Upper lobe of right lung (tissue), 1 donor: ENCODE measurements at regions not wholly inside any gene's neighbourhood (a gene's known extent, or its start where the extent isn't known, plus 50 kb on each side); places are given as distances from the start of the nearest gene placed in this dataset.

Experiments
- ATAC-seq: fragments of 200-7000 bp; cut with Tn5 transposase; one replicate; pipeline ENCODE4 v1.9.1; 2020; ENCODE audit warnings: mild to moderate bottlenecking, moderate library complexity
- DNase-seq: peaks from one replicate; pipeline ENCODE4 v3.0.0-alpha.2; 2020
- H3K27ac ChIP-seq: fragments of 200-600 bp; one replicate; pipeline ENCODE4 v1.8.0; 2022
- H3K27me3 ChIP-seq: fragments of 200-600 bp; one replicate; pipeline ENCODE4 v1.8.0; 2022; ENCODE audit warnings: mild to moderate bottlenecking
- H3K36me3 ChIP-seq: fragments of 200-600 bp; one replicate; pipeline ENCODE4 v1.8.0; 2022
- H3K4me1 ChIP-seq: fragments of 200-600 bp; one replicate; pipeline ENCODE4 v1.8.0; 2022
- H3K4me3 ChIP-seq: fragments of 200-600 bp; one replicate; pipeline ENCODE4 v1.8.0; 2022; ENCODE audit warnings: mild to moderate bottlenecking
- H3K9me3 ChIP-seq: fragments of 200-600 bp; one replicate; pipeline ENCODE4 v1.8.0; 2022
- CTCF ChIP-seq: fragments of 200-600 bp; IDR thresholded peaks from one replicate; pipeline ENCODE4 v1.8.0; 2022; ENCODE audit warnings: antibody characterized with exemption
- intact Hi-C: fragments of 100-400 bp; cut with DNase I; formaldehyde crosslinking; loops from one replicate; pipeline ENCODE4 v1.11.0; 2022
- donor health status: DM: no; HTN: yes; CAD: no; lungs with severe emphysema.

DNA sequence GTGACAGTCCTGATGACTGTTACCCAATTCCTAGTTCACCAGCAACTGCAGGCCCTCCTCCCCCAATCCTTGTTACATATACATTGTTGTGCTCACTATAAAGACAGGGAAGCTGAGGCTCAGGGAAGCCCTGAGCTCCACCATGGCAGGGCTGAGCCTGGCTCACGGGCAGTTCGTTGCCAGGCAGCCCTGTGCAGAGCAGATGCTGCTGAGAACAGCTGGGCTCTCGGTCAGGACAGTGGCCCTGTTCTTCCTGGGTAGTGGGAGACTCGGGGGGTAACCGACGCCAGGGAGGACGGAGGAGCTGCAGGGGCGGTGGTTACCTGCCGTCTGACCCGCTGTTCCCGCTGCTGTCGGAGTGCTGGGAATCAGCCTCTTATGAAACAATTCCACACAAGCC, 80.9 kb upstream of the ZNF469 start:
- Histone ChIP-seq H3K9me3 (no peaks in the 10 kb centered on the region), H3K4me1 (peaks cover 4% of the 10 kb centered on the region), H3K27me3 (no peaks in the 10 kb centered on the region), H3K36me3 (no peaks in the 10 kb centered on the region), H3K4me3 (no peak overlapping the region), H3K27ac (no peak overlapping the region)
- TF ChIP-seq CTCF, result no peak
- DNase-seq (no peak), ATAC-seq (no peak)
- intact Hi-C loops, result no loop called here

- DNase-seq (no peak), ATAC-seq (no peak)
- Histone ChIP-seq H3K27me3 (no peaks in the 10 kb centered on the region), H3K36me3 (no peaks in the 10 kb centered on the region), H3K4me3 (no peak overlapping the region), H3K9me3 (no peaks in the 10 kb centered on the region), H3K27ac (no peak overlapping the region), H3K4me1 (peaks cover 4% of the 10 kb centered on the region)
- intact Hi-C loops, result no loop called here
- no peak for TF ChIP-seq CTCF
Measured at GRCh38 chr16:88302666-88303065, 80.1 kb upstream of the ZNF469 start.

DNA sequence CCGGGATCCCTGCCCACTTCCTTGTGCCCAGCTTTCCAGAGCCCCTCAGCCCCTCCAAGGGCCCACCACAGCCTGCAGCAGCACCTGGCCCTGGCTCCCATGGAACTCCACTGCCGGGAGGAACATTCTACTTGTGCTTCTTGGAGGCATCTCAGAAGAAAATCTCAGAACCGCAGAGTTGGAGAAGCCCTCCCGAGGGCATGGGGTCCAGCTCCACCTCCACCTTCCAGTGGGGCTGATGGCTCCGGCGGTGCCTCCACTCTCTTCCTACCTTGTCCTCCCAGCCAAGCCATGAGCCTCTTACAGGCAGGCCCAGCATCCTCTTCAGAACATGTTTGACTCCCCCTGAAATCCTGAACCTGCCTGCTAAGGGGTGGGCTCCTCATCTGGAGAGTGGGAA, 79.4 kb upstream of the ZNF469 start:
- DNase-seq (no peak), ATAC-seq (no peak)
- no peak for TF ChIP-seq CTCF
- Histone ChIP-seq H3K27me3 (no peaks in the 10 kb centered on the region), H3K36me3 (no peaks in the 10 kb centered on the region), H3K4me1 (peaks cover 4% of the 10 kb centered on the region), H3K9me3 (peaks cover 3% of the 10 kb centered on the region), H3K27ac (peak overlapping the region; percentile 6), H3K4me3 (no peak overlapping the region)
- intact Hi-C loops, result no loop called here

GRCh38 chr16:88303890-88304819, 78.6 kb upstream of the ZNF469 start:
- Histone ChIP-seq H3K27ac (peak overlapping the region; percentile 6), H3K9me3 (peaks cover 3% of the 10 kb centered on the region), H3K36me3 (no peaks in the 10 kb centered on the region), H3K4me3 (no peak overlapping the region), H3K27me3 (no peaks in the 10 kb centered on the region), H3K4me1 (peaks cover 4% of the 10 kb centered on the region)
- no peak for TF ChIP-seq CTCF
- ATAC-seq (peak; percentile 77), DNase-seq (no peak)
- intact Hi-C loops, result no loop called here

- no peak overlapping the region for H3K27ac ChIP-seq
- intact Hi-C loops, result no loop called here
Measured at GRCh38 chr16:88305176-88305575, 77.6 kb upstream of the ZNF469 start.

More at GRCh38 chr16:88305176-88305575, 77.6 kb upstream of the ZNF469 start:
- no peak overlapping the region for H3K4me3 ChIP-seq
- H3K27me3 ChIP-seq, result no peaks in the 10 kb centered on the region
- H3K36me3 ChIP-seq, result no peaks in the 10 kb centered on the region
- ATAC-seq (no peak), DNase-seq (no peak)
- peaks cover 3% of the 10 kb centered on the region for H3K9me3 ChIP-seq
- peaks cover 4% of the 10 kb centered on the region for H3K4me1 ChIP-seq
- no peak for TF ChIP-seq CTCF
